Spleen (tissue), 7 donors: ENCODE measurements at regions not wholly inside any gene's neighbourhood (a gene's known extent, or its start where the extent isn't known, plus 50 kb on each side); places are given as distances from the start of the nearest gene placed in this dataset.

Experiments used
- CTCF ChIP-seq, 11 experiments: fragments of 200-600 bp in 7 of 11; fragments of 450-650 bp in 4 of 11; sonication (generic) in 4 of 11; IDR thresholded peaks in 8 of 11; conservative IDR thresholded peaks in 3 of 11; 1 replicate in 7 of 11; 2 replicates in 4 of 11; pipeline versions ENCODE4 v1.4.0 to v1.8.0; 2016 to 2021; ENCODE audit warnings: antibody characterized with exemption in 11 of 11, inconsistent platforms in 4 of 11, mild to moderate bottlenecking in 1 of 11
- POLR2A ChIP-seq, 3 donors: fragments of 450-650 bp; IDR thresholded peaks; one replicate each; pipeline ENCODE4 v1.5.1; 2017; ENCODE audit warnings: antibody characterized with exemption in 3 of 3, mild to moderate bottlenecking in 1 of 3
- POLR2AphosphoS5 ChIP-seq, 3 donors: sonication (generic); formaldehyde crosslinking; IDR thresholded peaks; one replicate each; pipeline ENCODE4 v1.5.1; 2017; ENCODE audit warnings: antibody characterized with exemption in 3 of 3
- donor health status: DM: no; HTN: no; CAD: no; lungs with moderate emphysema.
- donor health status: DM: no; HTN: no; CAD: no.
- donor health status: DM: no; HTN: no; CAD: no.

GRCh38 chr14:97143011-97143410 is 345.8 kb downstream of the VRK1 start:
- TF ChIP-seq CTCF (IDR thresholded peaks at IDR 0.05 in 8 of 11, conservative IDR thresholded peaks at IDR 0.05 in 3 of 11) = no peak
- no peak for TF ChIP-seq POLR2AphosphoS5 (IDR thresholded peaks at IDR 0.05)
- no peak for TF ChIP-seq POLR2A (IDR thresholded peaks at IDR 0.05)
